ENCODE measurements at regions not wholly inside any gene's neighbourhood (a gene's known extent, or its start where the extent isn't known, plus 50 kb on each side); places are given as distances from the start of the nearest gene placed in this dataset.

DNA sequence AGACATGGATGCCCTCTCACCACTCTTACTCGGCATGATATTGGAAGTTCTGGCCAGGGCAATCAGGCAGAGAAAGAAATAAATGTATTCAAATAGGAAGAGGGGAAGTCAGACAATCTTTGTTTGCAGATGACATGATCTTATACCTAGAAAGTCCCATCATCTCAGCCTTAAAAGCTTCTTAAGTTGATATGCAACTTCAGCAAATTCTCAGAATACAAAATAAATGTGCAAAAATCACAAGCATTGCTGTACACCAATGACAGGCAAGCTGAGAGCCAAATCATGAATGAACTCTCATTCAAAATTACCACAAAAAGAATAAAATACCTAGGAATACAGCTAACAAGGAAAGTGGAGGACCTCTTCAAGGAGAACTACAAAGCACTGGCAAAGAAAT is 2190.4 kb downstream of the MAT2B start:
- no peak for DNase-seq (ENCODE audit: low spot score)
- in situ Hi-C loops (cut with MboI; ENCODE audit: low pct_unique_long_range_greater_than_20kb, low sequenced_read_pairs, unreplicated experiment), result no loop called here
- TF ChIP-seq, protein P1, sequence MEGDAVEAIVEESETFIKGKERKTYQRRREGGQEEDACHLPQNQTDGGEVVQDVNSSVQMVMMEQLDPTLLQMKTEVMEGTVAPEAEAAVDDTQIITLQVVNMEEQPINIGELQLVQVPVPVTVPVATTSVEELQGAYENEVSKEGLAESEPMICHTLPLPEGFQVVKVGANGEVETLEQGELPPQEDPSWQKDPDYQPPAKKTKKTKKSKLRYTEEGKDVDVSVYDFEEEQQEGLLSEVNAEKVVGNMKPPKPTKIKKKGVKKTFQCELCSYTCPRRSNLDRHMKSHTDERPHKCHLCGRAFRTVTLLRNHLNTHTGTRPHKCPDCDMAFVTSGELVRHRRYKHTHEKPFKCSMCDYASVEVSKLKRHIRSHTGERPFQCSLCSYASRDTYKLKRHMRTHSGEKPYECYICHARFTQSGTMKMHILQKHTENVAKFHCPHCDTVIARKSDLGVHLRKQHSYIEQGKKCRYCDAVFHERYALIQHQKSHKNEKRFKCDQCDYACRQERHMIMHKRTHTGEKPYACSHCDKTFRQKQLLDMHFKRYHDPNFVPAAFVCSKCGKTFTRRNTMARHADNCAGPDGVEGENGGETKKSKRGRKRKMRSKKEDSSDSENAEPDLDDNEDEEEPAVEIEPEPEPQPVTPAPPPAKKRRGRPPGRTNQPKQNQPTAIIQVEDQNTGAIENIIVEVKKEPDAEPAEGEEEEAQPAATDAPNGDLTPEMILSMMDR (IDR thresholded peaks at IDR 0.05; ENCODE audit: extremely low read depth, insufficient read depth, missing control alignments), result no peak

DNA sequence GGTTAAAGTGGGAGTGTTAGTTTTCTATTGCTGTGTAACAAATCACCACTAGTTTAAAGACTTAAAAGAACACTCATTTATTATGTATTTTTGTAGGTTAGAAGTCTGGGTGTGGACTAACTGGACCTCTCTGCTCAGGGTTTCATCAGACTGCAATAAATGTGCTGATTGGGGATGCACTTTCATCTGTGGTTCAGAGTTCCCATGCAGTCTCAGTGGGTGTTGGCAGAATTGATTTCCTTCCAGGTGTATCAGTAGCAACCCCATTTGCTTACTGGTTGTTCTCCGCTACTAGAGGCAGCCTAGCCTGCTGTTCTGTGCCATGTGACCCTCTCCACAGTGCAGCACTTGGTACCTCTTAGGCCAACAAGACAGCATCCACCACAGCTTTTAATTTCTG is 2200.5 kb downstream of the MAT2B start:
- in situ Hi-C loops (cut with MboI; ENCODE audit: low pct_unique_long_range_greater_than_20kb, low sequenced_read_pairs, unreplicated experiment), result no loop called here
- DNase-seq (ENCODE audit: low spot score), result no peak
- TF ChIP-seq, protein P1 (IDR thresholded peaks at IDR 0.05; ENCODE audit: extremely low read depth, insufficient read depth, missing control alignments), result no peak

DNA sequence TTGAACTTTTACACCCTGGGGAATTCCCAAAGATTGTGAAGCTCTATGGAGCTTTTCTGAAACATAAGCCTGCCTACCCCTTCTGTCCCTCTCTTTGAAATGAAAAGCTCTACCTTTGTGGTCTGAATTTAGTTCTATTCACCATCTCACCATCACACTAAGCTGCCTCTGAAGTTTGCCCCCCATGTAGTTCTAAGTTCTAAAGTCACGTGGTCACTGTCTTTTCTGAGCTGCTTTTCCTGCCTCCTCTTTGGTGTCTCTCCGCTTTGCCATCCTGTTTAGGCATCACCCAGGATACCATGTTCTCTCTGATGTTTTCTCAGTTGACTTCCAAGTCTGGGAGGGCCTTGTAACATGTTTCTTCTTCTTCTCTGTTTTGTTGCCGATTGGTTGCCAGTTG is 2206.6 kb downstream of the MAT2B start:
- in situ Hi-C loops (cut with MboI; ENCODE audit: low pct_unique_long_range_greater_than_20kb, low sequenced_read_pairs, unreplicated experiment), result no loop called here
- TF ChIP-seq, protein P1 (IDR thresholded peaks at IDR 0.05; ENCODE audit: extremely low read depth, insufficient read depth, missing control alignments), result no peak
- DNase-seq (ENCODE audit: low spot score), result no peak

DNA sequence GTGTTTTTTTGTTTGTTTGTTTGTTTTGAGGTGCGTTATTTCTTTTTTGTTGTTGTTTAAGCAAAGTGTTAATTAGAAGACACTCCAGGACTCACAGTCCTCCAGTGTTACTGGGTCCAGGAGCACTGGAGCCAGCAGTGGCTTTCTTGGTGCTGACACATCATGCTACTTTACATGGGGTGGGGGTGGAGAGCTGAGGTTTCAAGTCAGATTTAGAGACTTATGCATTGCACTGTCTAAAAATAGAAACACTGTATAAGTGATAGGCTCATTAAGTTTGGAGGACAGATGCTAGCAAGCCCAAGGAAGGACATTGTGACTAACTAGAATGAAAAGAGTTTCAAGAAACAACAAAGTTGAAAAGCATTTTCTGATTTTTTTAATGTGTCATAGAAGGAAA is 2209.2 kb downstream of the MAT2B start:
- in situ Hi-C loops (cut with MboI; ENCODE audit: low pct_unique_long_range_greater_than_20kb, low sequenced_read_pairs, unreplicated experiment), result no loop called here
- no peak for DNase-seq (ENCODE audit: low spot score)
- TF ChIP-seq, protein P1 (IDR thresholded peaks at IDR 0.05; ENCODE audit: extremely low read depth, insufficient read depth, missing control alignments), result no peak

DNA sequence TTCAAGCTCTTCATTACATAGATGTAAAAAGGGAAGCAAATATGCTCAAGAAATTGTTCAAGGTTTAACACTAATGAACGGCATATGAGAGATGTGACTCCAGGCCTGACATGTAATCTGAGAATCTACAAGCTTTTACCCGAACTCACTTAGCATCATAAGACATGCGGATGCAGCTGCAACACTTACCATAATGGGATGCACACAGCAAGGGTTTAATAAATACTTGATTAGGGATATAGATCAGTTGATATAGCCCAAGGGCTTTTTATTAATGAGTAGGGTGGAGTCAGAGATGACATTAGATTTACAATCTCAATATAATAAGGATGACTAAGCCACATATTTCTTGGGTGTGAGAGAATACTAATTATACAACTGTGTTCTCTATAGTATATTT is 2215.5 kb downstream of the MAT2B start:
- TF ChIP-seq, protein P1 (IDR thresholded peaks at IDR 0.05; ENCODE audit: extremely low read depth, insufficient read depth, missing control alignments), result no peak
- in situ Hi-C loops (cut with MboI; ENCODE audit: low pct_unique_long_range_greater_than_20kb, low sequenced_read_pairs, unreplicated experiment), result no loop called here
- no peak for DNase-seq (ENCODE audit: low spot score)

DNA sequence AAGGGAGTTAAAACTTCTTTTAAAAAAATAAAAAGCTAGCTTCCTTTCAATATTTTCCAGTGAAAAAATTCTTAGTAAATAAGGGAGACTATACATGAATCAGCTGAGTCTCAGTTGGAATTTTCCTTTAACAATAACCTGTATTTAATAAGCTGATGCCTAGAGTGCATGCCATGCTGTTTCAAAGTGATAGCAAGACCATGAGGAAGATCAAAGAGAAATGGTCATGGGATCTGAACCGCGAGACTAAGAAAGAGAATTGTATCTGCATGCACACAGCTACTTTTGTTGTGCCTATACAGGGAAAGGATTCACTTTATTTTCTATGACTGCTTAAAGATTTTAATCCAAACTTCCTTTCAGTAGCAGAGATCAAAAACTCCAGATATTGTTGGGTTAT is 2217.0 kb downstream of the MAT2B start:
- in situ Hi-C loops (cut with MboI; ENCODE audit: low pct_unique_long_range_greater_than_20kb, low sequenced_read_pairs, unreplicated experiment), result no loop called here
- TF ChIP-seq, protein P1 (IDR thresholded peaks at IDR 0.05; ENCODE audit: extremely low read depth, insufficient read depth, missing control alignments), result no peak
- DNase-seq (ENCODE audit: low spot score), result no peak

DNA sequence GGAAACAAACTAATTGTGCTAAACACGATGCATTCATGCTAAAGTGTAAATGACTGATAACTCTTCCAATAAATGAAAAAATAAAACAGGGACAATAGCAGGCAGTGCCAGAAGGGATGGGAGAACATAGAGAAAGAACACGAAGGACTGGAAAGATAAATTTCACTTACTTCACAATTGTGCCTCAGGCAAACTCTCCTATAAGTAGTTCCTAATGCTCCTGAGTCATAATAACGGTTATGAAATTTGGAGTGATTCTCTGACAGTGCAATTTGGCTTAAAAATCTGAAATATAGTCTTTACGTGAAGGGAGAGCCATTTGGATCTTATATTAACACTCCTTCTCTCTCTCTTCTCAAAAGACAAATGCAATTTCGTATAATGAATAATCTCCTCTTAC is 2218.5 kb downstream of the MAT2B start:
- no peak for DNase-seq (ENCODE audit: low spot score)
- TF ChIP-seq, protein P1 (IDR thresholded peaks at IDR 0.05; ENCODE audit: extremely low read depth, insufficient read depth, missing control alignments), result no peak

More for the DNA sequence above, 2218.5 kb downstream of the MAT2B start:
- in situ Hi-C loops (cut with MboI; ENCODE audit: low pct_unique_long_range_greater_than_20kb, low sequenced_read_pairs, unreplicated experiment), result no loop called here
